ENCODE measurements at regions not wholly inside any gene's neighbourhood (a gene's known extent, or its start where the extent isn't known, plus 50 kb on each side); places are given as distances from the start of the nearest gene placed in this dataset.
A peak's percentile ranks its signal among the peaks of the same experiment; 100 is the strongest.

DNA sequence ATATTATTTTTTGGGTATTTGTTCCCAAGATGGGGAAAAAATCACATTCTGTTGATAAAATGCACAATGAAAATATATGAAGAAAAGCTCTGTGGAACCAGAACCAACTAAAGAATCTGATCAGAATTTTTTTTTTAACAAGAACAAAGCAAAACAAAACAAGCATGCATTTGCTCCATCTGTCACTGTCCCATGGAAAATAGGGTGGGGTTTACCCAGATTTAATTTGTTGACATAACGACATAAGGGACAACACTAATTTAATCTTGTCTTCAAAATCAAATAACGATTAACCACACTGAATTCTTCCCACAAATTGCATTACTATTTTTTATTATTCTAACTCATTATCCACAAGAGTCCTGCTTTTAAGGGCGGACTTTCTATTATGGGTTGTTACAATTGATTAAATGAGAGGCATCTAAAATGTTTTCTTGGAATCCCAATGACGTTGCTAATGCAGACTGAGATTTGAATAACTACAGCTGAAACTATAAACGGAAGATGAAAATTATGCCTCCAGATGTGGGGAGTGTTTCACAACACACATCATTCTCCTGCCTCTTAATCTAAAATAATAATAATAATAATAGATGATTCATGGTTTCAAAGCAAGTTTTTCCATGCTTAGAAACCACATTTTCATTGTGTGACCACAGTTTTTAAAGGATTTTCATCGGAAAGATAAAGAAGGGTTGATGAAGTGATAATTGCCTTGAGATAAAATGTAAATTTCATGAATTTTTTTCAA, 307.0 kb upstream of the CPEB2 start:
- DNase-seq (ENCODE audit: low spot score) = no peak

DNA sequence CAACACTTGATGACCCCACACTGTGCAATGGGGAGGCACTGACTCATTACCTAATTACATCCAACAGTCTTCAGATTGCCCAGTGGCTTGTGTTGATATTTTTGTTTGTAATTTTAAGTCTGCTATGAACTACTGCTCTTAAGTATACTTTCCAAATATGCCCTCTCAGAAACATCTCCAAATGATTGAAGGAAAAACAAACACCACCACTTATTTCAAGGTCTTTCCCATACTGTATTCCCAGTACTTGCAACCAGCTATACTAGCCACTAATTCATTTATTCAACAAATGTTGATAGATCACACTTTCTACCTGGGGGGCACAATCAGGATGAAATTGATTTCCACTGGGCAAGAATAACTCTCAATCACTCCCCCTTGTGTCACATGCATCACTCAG, 302.2 kb upstream of the CPEB2 start:
- DNase-seq (ENCODE audit: low spot score) = no peak

DNA sequence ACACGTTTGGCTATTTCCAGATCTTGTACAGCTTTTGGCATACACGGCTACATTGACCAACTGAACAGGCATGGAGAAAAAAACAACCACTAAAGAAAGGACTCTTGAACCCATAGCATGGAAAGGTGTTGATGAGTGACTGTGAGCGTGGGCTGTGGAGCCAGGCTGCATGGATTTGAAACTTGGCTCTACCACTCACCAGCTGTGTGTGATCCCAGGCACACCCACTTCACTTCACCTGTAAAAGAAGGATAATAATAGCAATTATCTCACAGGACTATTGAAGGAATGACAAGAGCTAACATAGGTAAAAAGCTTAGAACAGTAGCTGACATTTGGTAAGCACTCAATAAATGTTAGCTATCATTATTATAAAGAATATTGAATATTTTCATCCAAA, 301.7 kb upstream of the CPEB2 start:
- no peak for DNase-seq (ENCODE audit: low spot score)

DNA sequence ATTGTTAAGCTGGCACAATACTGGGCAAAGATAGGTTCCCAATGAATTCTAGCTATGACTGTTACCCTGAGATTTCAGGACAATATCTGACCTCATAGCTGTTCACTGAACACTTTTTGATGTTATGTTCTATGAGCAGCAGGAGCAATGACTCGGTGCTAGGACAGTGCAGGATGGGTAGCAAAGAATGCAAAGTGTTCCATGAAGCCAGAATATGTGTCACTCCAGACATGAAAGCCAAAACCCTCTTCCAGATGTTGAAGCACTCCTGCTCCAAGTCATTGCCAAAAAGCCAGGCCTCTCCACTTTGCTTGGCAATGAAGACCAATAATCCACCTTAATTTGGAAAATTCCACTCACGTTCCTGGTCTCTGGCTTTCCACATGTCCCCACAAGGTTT, 300.9 kb upstream of the CPEB2 start:
- no peak for DNase-seq (ENCODE audit: low spot score)

DNA sequence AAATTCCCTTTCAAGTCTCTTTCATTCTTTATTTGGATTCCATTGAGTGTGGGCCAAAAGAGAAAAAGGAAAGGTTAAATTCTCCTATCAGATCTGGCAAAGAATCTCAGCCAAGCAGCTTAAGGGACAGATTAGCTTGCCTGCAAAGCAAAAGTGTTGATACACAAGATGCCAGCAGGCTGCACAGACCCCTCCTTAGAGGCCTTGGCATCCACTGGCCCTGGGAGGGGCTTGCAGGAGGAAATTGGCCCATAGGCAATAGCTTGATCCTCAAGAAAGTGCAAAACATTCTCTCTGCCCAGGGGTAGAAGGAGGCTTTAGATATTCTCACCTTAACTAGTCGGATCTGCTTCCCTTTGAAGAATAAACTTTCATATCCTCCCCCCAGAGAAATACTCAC, 300.4 kb upstream of the CPEB2 start:
- DNase-seq (ENCODE audit: low spot score) = peak; percentile 53

GRCh38 chr4:14708574-14708973, 293.7 kb upstream of the CPEB2 start:
- DNase-seq (ENCODE audit: low spot score) = no peak

GRCh38 chr4:14711259-14711658, 291.0 kb upstream of the CPEB2 start:
- DNase-seq (ENCODE audit: low spot score) = no peak

- no peak for DNase-seq (ENCODE audit: low spot score)
These were observed 285.6 kb upstream of the CPEB2 start for GRCh38 chr4:14716691-14717090.

DNA sequence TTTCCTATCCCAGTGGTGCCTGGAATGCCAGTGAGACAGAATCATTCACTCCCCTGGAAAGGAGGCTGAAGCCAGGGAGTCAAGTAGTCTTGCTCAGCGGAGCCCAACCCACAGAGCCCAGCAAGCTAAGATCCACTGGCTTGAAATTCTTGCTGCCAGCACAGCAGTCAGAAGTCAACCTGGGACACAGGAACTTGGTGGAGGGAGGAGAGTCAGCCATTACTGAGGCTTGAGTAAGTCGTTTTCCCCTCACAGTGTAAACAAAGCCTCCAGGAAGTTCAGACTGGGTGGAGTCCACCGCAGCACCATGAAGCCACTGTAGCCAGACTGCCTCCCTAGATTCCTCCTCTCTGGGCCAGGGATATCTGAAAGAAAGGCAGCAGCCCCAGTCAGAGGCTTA, 283.2 kb upstream of the CPEB2 start:
- DNase-seq (ENCODE audit: low spot score) = peak; percentile 54

- DNase-seq (ENCODE audit: low spot score) = no peak
These were observed 275.8 kb upstream of the CPEB2 start for GRCh38 chr4:14726441-14726840.

DNA sequence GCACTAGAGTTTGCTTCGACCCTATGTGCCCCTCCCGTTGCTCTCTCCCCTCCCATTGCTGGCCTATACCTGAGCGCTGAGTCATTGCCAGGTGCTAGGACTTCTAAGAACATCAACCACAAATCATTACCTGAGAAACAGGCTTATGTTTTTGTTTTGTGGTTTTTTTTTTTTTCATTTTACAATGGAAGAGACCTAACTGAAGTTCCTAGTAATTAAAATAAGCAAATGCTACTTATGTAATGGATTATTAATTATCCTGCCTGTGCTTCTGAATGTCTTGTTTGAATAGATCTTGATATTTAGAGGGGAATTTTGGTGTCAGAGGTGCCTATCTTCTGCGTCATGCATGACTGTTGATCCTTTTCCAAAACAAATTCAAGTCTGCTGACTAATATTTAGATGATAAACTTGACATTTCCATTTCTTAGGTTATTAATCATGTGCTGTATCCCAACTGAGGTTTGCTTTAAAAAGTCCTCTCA, 275.4 kb upstream of the CPEB2 start:
- peak; percentile 50 for DNase-seq (ENCODE audit: low spot score)

DNA sequence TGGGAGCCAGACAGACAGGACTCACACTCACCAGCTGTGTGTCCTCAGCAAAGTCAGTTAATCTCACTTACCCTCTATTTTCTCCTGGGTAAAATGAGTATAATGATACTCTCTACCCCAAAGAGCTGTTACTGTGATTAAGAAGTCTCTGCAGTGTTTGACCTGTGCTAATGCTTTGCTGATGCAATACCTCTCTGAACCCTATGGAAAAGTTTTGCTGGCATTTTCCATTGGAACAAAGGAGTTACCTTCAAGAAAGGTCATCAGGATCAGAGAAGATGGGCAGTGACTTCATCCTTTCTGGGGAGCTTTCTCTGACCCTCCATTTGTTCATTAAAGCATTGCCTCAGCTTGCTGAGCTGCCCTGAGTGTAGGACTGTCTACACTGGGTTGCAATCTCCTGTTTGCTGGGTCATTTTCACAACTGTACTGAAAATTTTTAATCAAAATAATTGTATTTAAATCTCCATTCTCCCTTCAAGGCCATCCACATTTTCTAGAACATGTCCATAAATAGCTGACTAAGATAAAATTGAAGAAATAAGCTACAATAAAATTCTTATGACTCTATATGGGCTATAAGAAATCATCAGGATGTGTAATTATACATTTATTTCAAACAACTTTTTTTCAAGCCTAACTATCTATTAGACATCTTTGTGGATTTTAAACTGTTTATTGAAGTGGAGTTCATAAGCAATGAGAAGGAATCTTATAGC, 272.8 kb upstream of the CPEB2 start:
- DNase-seq (ENCODE audit: low spot score) = no peak

DNA sequence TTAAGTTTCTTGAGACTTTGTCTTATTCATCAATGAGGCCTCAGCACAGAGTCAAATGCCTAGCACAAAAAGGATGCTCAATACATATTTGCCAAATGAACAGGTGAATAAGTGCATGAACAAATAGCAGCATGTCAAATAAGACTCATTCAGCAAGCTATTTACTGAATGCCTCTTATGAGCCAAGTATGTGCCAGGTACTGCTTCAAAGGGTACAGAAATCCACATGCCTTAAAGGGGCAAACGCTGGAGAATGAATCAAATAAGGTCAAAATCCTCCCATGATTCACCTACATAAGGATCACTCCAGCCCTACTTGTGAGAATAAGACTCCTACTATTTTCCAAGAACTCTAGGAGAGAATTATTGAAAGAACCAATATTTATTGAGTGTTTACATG, 260.2 kb upstream of the CPEB2 start:
- no peak for DNase-seq (ENCODE audit: low spot score)

DNA sequence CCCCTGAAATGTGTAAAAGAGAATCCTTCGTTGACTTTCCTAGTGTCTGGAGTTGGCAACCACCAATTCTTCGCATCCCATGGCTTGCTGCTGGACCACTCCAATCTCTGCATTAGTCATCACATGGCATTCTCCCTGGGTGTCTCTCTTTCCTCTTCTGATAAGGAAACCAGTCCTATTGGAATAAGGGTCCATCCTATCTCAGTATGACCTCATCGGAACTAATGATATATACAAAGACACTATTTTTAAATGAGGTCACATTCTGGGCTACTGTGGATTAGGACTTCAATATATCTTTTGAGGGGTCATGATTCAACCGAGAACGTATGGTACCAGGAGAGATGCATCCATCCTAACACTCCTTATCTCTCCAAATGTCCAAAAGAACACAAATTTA, 259.1 kb upstream of the CPEB2 start:
- no peak for DNase-seq (ENCODE audit: low spot score)

DNA sequence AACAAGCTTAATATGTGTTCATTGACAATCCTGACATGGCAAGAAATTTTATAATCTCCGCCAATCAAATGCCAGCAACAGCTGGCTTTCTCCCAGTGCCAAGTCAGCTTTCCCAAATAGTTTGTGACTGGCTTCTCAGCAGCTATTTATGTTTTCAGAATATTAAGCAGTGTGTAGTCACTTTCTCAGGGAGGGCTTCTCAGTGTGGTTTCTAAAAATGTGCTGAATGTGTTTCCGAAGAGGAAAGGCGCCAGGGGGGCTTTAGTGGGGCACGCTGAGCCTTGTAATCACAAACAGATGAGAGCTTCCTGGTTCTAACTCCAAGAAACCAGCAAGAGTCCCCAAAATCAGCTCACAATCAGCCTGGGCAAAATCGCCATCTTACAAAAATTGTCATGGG, 258.7 kb upstream of the CPEB2 start:
- DNase-seq (ENCODE audit: low spot score) = no peak

DNA sequence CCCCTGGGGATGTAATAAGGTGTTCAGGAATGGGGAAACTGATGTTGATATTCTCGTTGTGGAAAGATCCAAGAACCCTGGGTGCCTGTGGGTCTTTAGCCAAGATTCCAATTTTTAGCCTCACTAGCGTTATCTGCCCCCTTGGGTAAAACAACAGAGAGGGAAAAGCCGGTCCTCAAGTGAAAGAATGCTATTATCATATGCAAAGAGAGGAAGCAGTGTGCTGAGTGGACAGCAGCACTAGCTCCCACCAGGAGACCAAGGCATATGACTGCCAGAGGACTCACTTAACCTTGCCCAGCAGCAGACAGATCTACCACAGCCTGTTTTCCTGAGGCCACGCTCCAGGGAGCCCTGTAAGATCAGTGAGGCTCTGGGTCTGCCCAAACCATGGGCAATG, 257.9 kb upstream of the CPEB2 start:
- no peak for DNase-seq (ENCODE audit: low spot score)

DNA sequence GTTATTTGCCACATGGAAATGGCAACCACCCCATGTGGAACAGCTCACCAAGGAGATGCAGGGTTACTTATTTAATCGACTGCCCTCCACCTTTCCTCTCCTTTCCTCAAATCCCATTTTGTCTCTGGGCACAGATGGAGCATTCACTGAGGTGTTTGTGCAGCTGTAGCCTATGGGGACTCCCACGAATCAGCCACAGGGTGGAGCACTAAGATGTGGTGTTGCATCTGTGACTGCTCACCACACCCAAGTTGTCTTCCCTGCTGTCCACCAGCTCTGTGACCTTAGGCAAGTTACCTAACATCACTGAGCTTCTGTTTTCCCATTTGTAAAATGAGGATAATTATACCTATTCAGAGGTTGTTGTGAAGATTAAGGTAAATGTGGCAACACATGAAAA, 252.4 kb upstream of the CPEB2 start:
- no peak for DNase-seq (ENCODE audit: low spot score)

- no peak for DNase-seq (ENCODE audit: low spot score)
These were observed 249.8 kb upstream of the CPEB2 start for GRCh38 chr4:14752341-14753046.

DNA sequence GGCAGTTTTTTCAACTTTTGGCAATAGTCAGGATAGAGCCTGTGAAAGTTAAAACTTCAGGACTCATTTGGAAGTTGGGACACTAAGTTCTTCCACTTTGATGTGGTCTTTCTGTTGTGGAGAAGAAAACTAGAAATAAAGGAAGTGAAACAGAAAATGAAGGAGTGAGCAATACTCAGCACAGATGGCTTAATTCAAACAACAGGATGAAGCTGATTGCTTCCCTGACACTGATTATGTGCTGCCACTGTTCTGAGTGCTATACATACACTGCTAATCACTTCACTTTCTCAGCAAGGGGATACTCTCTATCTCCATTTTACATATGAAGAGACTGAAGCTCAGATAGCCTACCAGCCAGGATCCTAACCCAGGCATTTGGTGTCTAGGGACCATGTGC, 235.1 kb upstream of the CPEB2 start:
- no peak for DNase-seq (ENCODE audit: low spot score)

DNA sequence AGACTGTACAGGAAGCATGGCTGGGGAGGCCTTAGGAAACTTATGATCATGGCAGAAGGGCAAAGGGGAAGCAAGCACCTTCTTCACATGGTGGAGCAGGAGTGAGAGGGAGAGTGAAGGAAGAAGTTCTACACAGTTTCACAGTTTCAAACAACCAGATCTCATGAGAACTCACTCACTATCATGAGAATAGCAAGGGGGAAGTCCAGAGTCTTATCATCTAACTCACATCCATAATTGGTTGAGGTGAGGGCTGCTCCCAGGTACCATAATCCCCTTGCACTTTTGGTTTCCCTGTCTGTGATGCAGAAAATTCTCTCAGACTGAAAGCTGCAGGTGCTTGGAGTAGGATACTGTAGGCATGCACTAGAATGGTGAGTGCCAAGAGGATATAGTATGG, 233.8 kb upstream of the CPEB2 start:
- DNase-seq (ENCODE audit: low spot score) = no peak

DNA sequence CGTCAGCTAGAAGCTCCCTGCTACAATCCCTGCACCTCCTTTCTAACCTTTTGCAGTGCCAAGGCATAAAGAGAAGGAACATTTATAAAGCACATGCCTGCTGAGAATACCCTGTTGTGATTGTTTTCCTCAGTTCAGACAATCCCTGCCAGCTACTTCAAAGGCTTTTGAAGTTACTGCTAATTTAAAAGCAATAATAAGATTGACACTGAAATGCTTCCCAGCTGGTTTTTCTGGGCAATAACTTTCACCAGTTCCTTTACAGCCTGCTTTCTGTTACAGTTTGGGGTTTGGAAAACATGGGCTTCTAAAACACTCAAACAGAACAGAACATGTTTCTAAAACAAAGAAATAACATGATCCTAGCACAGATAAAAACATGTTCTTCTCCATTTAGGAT, 232.3 kb upstream of the CPEB2 start:
- no peak for DNase-seq (ENCODE audit: low spot score)

GRCh38 chr4:14771094-14771493, 231.2 kb upstream of the CPEB2 start:
- no peak for DNase-seq (ENCODE audit: low spot score)
